OCI-LY7 (cell line): ENCODE measurements at regions not wholly inside any gene's neighbourhood (a gene's known extent, or its start where the extent isn't known, plus 50 kb on each side); places are given as distances from the start of the nearest gene placed in this dataset.

ENCODE experiments used
- EZH2phosphoT487 ChIP-seq: fragments of 200-600 bp; sonication (generic); IDR thresholded peaks from 2 replicates; pipeline ENCODE4 v1.6.1; 2018; ENCODE audit warnings: low read depth, borderline replicate concordance, mild to moderate bottlenecking, mixed run types, antibody characterized with exemption, low read length, moderate library complexity, mixed read lengths
- TF ChIP-seq, protein P1 (sequence below): fragments of 200-600 bp; sonication (generic); conservative IDR thresholded peaks from 2 replicates; pipeline ENCODE4 v1.5.1; 2014; ENCODE audit warnings: mild to moderate bottlenecking, antibody characterized with exemption, low read length, moderate library complexity, mixed read lengths

DNA sequence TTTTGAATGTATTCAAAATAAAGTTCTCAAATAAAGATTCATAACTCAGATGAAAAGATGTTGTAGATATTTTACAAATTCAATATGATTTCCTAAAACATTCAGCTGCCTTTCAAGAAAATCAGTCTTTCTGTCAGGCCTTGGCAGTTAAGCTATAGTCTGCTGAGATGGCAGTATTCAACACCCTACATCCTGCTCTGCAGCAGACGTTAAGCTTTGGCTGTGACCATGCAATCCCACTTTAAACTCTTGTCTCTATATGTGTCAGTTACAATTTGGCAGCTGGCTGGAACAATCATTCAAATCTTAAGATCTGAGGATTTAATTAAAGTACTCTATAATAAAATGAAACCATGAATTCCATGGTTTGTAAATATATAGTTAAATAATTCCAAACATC lies 567.3 kb upstream of the ZNF804A start:
- TF ChIP-seq, protein P1, sequence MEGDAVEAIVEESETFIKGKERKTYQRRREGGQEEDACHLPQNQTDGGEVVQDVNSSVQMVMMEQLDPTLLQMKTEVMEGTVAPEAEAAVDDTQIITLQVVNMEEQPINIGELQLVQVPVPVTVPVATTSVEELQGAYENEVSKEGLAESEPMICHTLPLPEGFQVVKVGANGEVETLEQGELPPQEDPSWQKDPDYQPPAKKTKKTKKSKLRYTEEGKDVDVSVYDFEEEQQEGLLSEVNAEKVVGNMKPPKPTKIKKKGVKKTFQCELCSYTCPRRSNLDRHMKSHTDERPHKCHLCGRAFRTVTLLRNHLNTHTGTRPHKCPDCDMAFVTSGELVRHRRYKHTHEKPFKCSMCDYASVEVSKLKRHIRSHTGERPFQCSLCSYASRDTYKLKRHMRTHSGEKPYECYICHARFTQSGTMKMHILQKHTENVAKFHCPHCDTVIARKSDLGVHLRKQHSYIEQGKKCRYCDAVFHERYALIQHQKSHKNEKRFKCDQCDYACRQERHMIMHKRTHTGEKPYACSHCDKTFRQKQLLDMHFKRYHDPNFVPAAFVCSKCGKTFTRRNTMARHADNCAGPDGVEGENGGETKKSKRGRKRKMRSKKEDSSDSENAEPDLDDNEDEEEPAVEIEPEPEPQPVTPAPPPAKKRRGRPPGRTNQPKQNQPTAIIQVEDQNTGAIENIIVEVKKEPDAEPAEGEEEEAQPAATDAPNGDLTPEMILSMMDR, result no peak
- no peak for TF ChIP-seq EZH2phosphoT487
